Type B pancreatic cell (in vitro differentiated cells): ENCODE measurements at regions not wholly inside any gene's neighbourhood (a gene's known extent, or its start where the extent isn't known, plus 50 kb on each side); places are given as distances from the start of the nearest gene placed in this dataset.

Source experiments
- DNase-seq: peaks from one replicate; pipeline ENCODE4 v3.0.0; 2021; ENCODE audit warnings: mixed read lengths; ENCODE audit not compliant: unreplicated experiment; ENCODE audit errors: extremely low spot score
- H3K27ac Mint-ChIP-seq: 2 replicates; pipeline ENCODE4 v1.8.0; 2021; ENCODE audit warnings: mild to moderate bottlenecking, mixed read lengths
- H3K27me3 Mint-ChIP-seq: 2 replicates; pipeline ENCODE4 v1.8.0; 2021; ENCODE audit warnings: mixed read lengths
- H3K36me3 Mint-ChIP-seq: 2 replicates; pipeline ENCODE4 v1.8.0; 2021; ENCODE audit warnings: mixed read lengths
- H3K4me1 Mint-ChIP-seq: one replicate; pipeline ENCODE4 v1.8.0; 2021; ENCODE audit warnings: mixed read lengths; ENCODE audit not compliant: unreplicated experiment
- H3K4me3 Mint-ChIP-seq: 2 replicates; pipeline ENCODE4 v1.8.0; 2021; ENCODE audit warnings: mild to moderate bottlenecking, mixed read lengths
- H3K9me3 Mint-ChIP-seq: 2 replicates; pipeline ENCODE4 v1.8.0; 2021; ENCODE audit warnings: mixed read lengths
- CTCF ChIP-seq: fragments of 200-600 bp; sonication (generic); conservative IDR thresholded peaks from 2 replicates; pipeline ENCODE4 v1.5.0; 2021; ENCODE audit warnings: antibody characterized with exemption, mild to moderate bottlenecking

- peaks cover 37% of the 10 kb centered on the region for H3K4me1 Mint-ChIP-seq
- no peaks in the 10 kb centered on the region for H3K27me3 Mint-ChIP-seq
- no peak for DNase-seq
- H3K36me3 Mint-ChIP-seq: peaks cover 4% of the 10 kb centered on the region
- peaks cover 12% of the 10 kb centered on the region for H3K9me3 Mint-ChIP-seq
- peak overlapping the region; percentile 97 for H3K27ac Mint-ChIP-seq
- H3K4me3 Mint-ChIP-seq: peak overlapping the region; percentile 43
- TF ChIP-seq CTCF: no peak
Measured at GRCh38 chr3:171935261-171936123, 92.3 kb downstream of the TMEM212 start.

- peaks cover 4% of the 10 kb centered on the region for H3K36me3 Mint-ChIP-seq
- H3K27me3 Mint-ChIP-seq: no peaks in the 10 kb centered on the region
- peak overlapping the region; percentile 43 for H3K4me3 Mint-ChIP-seq
- DNase-seq: no peak
- peak overlapping the region; percentile 97 for H3K27ac Mint-ChIP-seq
- H3K9me3 Mint-ChIP-seq: peaks cover 12% of the 10 kb centered on the region
- TF ChIP-seq CTCF: no peak
- peaks cover 40% of the 10 kb centered on the region for H3K4me1 Mint-ChIP-seq
Measured at GRCh38 chr3:171936191-171936841, 93.2 kb downstream of the TMEM212 start.

- no peak overlapping the region for H3K4me3 Mint-ChIP-seq
- H3K9me3 Mint-ChIP-seq: peaks cover 16% of the 10 kb centered on the region
- H3K36me3 Mint-ChIP-seq: peaks cover 4% of the 10 kb centered on the region
- H3K4me1 Mint-ChIP-seq: peaks cover 52% of the 10 kb centered on the region
- no peak for DNase-seq
- H3K27me3 Mint-ChIP-seq: no peaks in the 10 kb centered on the region
- no peak overlapping the region for H3K27ac Mint-ChIP-seq
- TF ChIP-seq CTCF: no peak
Measured at GRCh38 chr3:171939578-171939977, 96.4 kb downstream of the TMEM212 start.

- H3K27ac Mint-ChIP-seq: peak overlapping the region; percentile 42
- H3K4me3 Mint-ChIP-seq: peak overlapping the region; percentile 44
- no peaks in the 10 kb centered on the region for H3K27me3 Mint-ChIP-seq
Measured at GRCh38 chr3:171940151-171940649, 97.1 kb downstream of the TMEM212 start.

More at GRCh38 chr3:171940151-171940649, 97.1 kb downstream of the TMEM212 start:
- peaks cover 10% of the 10 kb centered on the region for H3K9me3 Mint-ChIP-seq
- peaks cover 54% of the 10 kb centered on the region for H3K4me1 Mint-ChIP-seq
- no peak for DNase-seq
- H3K36me3 Mint-ChIP-seq: peaks cover 4% of the 10 kb centered on the region
- TF ChIP-seq CTCF: no peak
